DND-41 (cell line): ENCODE measurements at regions not wholly inside any gene's neighbourhood (a gene's known extent, or its start where the extent isn't known, plus 50 kb on each side); places are given as distances from the start of the nearest gene placed in this dataset.

Source experiments
- ATAC-seq: fragments of 200-7000 bp; cut with Tn5 transposase; 3 replicates; pipeline ENCODE4 v1.9.1; 2021; ENCODE audit warnings: low read depth; ENCODE audit not compliant: insufficient read depth
- DNase-seq: peaks from one replicate; pipeline ENCODE4 v3.0.0-alpha.2; 2020
- H2AFZ ChIP-seq: 2 replicates; pipeline ENCODE4 v1.6.0; 2012; ENCODE audit warnings: low read depth, low read length
- H3K27ac ChIP-seq: 2 replicates; pipeline ENCODE4 v1.5.1; 2012; ENCODE audit warnings: low read length, inconsistent platforms
- H3K27me3 ChIP-seq: fragments of 200-600 bp; sonication (generic); 2 replicates; pipeline ENCODE4 v1.6.0; 2012; ENCODE audit warnings: low read length, mild to moderate bottlenecking, inconsistent platforms; ENCODE audit not compliant: insufficient read depth, poor library complexity
- H3K36me3 ChIP-seq: 2 replicates; pipeline ENCODE4 v1.5.1; 2012; ENCODE audit warnings: low read length, inconsistent platforms; ENCODE audit not compliant: insufficient read depth
- H3K4me1 ChIP-seq: 2 replicates; pipeline ENCODE4 v1.5.1; 2012; ENCODE audit warnings: mild to moderate bottlenecking, low read length; ENCODE audit not compliant: insufficient read depth
- H3K4me2 ChIP-seq: 2 replicates; pipeline ENCODE4 v1.6.0; 2012; ENCODE audit warnings: mild to moderate bottlenecking, moderate library complexity, low read length, inconsistent platforms; ENCODE audit not compliant: insufficient read depth
- H3K4me3 ChIP-seq, 2 experiments: fragments of 200-600 bp in 1 of 2; shearing (Covaris generic) in 1 of 2; 2 replicates each; pipeline ENCODE4 v1.5.1; 2012 to 2016; ENCODE audit warnings: inconsistent platforms in 2 of 2, low read length in 2 of 2, mild to moderate bottlenecking in 2 of 2, low read depth in 1 of 2, moderate library complexity in 1 of 2
- H3K79me2 ChIP-seq: 2 replicates; pipeline ENCODE4 v1.6.0; 2012; ENCODE audit warnings: low read length, inconsistent platforms; ENCODE audit not compliant: insufficient read depth
- H3K9ac ChIP-seq: 2 replicates; pipeline ENCODE4 v1.6.0; 2012; ENCODE audit warnings: low read depth, mild to moderate bottlenecking, inconsistent platforms, low read length, moderate library complexity
- H3K9me3 ChIP-seq: 2 replicates; pipeline ENCODE4 v1.5.1; 2012; ENCODE audit warnings: low read length, moderate library complexity, mild to moderate bottlenecking, inconsistent platforms; ENCODE audit not compliant: insufficient read depth, severe bottlenecking
- H4K20me1 ChIP-seq: 2 replicates; pipeline ENCODE4 v1.6.0; 2012; ENCODE audit warnings: low read length; ENCODE audit not compliant: insufficient read depth
- EZH2 ChIP-seq: IDR thresholded peaks from 3 replicates; pipeline ENCODE4 v1.6.1; 2012; ENCODE audit warnings: borderline replicate concordance, low read depth, mild to moderate bottlenecking, moderate library complexity, low read length, inconsistent platforms; ENCODE audit not compliant: severe bottlenecking
- TF ChIP-seq, protein P1 (sequence below): IDR thresholded peaks from 2 replicates; pipeline ENCODE4 v1.5.1; 2012; ENCODE audit warnings: borderline replicate concordance, low read length, moderate library complexity, mild to moderate bottlenecking; ENCODE audit not compliant: poor library complexity, severe bottlenecking; ENCODE audit errors: extremely low read depth

DNA sequence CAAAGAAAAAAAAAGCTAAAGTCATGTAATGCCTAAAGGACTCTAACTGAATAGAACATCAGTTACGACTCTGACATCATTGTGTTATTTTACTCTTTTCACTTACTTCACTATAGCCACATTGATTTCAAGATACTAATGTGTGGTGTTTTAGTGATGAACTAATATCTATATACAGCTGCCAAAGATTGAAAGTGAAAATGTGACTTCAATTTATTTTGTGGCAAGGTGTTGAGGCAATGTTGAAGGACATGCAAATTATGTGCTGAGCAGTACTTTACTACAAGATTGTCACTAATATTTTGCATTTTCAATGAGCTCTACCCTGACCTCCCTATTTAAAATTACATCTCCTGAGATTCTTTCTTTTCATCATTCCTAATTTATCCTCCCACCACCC lies 1911.9 kb upstream of the PCDH20 start:
- DNase-seq, result no peak
- no peaks in the 10 kb centered on the region for H3K79me2 ChIP-seq

DNA sequence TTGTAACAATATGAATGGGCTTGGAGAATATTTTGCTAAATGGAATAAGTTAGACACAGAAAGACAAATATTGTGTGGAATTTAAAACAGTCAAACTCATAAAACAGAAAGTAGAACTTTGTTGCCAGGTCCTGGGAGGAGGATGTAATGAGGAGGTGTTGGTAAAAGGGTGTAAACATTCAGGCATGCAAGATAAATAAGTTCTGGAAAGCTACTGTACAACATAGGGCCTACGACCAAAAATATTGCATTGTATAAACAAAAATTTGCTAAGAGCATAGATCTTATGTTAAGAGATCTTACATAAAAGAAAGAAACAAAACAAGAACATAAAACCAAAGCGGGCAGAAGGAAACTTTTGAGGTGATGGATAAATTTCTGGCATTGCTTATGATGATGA lies 1907.8 kb upstream of the PCDH20 start:
- no peaks in the 10 kb centered on the region for H3K4me1 ChIP-seq
- DNase-seq (no peak), ATAC-seq (no peak)
- H3K9ac ChIP-seq, result no peak overlapping the region
- no peaks in the 10 kb centered on the region for H3K79me2 ChIP-seq
- no peak overlapping the region for H3K4me2 ChIP-seq
- no peaks in the 10 kb centered on the region for H4K20me1 ChIP-seq
- TF ChIP-seq, protein P1, sequence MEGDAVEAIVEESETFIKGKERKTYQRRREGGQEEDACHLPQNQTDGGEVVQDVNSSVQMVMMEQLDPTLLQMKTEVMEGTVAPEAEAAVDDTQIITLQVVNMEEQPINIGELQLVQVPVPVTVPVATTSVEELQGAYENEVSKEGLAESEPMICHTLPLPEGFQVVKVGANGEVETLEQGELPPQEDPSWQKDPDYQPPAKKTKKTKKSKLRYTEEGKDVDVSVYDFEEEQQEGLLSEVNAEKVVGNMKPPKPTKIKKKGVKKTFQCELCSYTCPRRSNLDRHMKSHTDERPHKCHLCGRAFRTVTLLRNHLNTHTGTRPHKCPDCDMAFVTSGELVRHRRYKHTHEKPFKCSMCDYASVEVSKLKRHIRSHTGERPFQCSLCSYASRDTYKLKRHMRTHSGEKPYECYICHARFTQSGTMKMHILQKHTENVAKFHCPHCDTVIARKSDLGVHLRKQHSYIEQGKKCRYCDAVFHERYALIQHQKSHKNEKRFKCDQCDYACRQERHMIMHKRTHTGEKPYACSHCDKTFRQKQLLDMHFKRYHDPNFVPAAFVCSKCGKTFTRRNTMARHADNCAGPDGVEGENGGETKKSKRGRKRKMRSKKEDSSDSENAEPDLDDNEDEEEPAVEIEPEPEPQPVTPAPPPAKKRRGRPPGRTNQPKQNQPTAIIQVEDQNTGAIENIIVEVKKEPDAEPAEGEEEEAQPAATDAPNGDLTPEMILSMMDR, result no peak
- TF ChIP-seq EZH2, result no peak
- no peak overlapping the region for H2AFZ ChIP-seq
- no peak overlapping the region for H3K27ac ChIP-seq
- no peaks in the 10 kb centered on the region for H3K9me3 ChIP-seq
- no peak overlapping the region for H3K4me3 ChIP-seq
- H3K27me3 ChIP-seq, result no peaks in the 10 kb centered on the region
- H3K36me3 ChIP-seq, result no peaks in the 10 kb centered on the region

More for the DNA sequence above, 1911.9 kb upstream of the PCDH20 start:
- Histone ChIP-seq H3K4me2 (no peak overlapping the region), H3K27me3 (no peaks in the 10 kb centered on the region), H3K36me3 (no peaks in the 10 kb centered on the region), H3K9ac (no peak overlapping the region), H3K9me3 (no peaks in the 10 kb centered on the region), H3K4me1 (no peaks in the 10 kb centered on the region), H4K20me1 (no peaks in the 10 kb centered on the region), H3K27ac (no peak overlapping the region), H3K4me3 (no peak overlapping the region), H2AFZ (no peak overlapping the region)
- no peak for ATAC-seq
- TF ChIP-seq, protein P1, result no peak
- no peak for TF ChIP-seq EZH2

GRCh38 chr13:63311587-63311986 lies 1895.9 kb upstream of the PCDH20 start:
- Histone ChIP-seq H3K9ac (no peak overlapping the region), H3K4me1 (peaks cover 11% of the 10 kb centered on the region), H3K36me3 (no peaks in the 10 kb centered on the region), H3K27me3 (no peaks in the 10 kb centered on the region), H4K20me1 (no peaks in the 10 kb centered on the region), H3K9me3 (no peaks in the 10 kb centered on the region), H2AFZ (no peak overlapping the region), H3K4me2 (no peak overlapping the region), H3K4me3 (no peak overlapping the region), H3K79me2 (no peaks in the 10 kb centered on the region), H3K27ac (no peak overlapping the region)
- DNase-seq (no peak), ATAC-seq (0 out of 3 replicates have a peak, but pooled peaks have one; percentile 16)
- TF ChIP-seq, protein P1, result no peak
- TF ChIP-seq EZH2, result no peak

- no peak overlapping the region for H3K27ac ChIP-seq
- TF ChIP-seq, protein P1, result no peak
- TF ChIP-seq EZH2, result no peak
Observed at GRCh38 chr13:63308549-63309165, 1893.0 kb upstream of the PCDH20 start.

More at GRCh38 chr13:63308549-63309165, 1893.0 kb upstream of the PCDH20 start:
- H4K20me1 ChIP-seq, result no peaks in the 10 kb centered on the region
- no peaks in the 10 kb centered on the region for H3K27me3 ChIP-seq
- no peak overlapping the region for H3K4me3 ChIP-seq
- DNase-seq (no peak), ATAC-seq (no peak)
- peaks cover 7% of the 10 kb centered on the region for H3K9me3 ChIP-seq
- no peak overlapping the region for H2AFZ ChIP-seq
- no peak overlapping the region for H3K9ac ChIP-seq
- no peak overlapping the region for H3K4me2 ChIP-seq
- H3K4me1 ChIP-seq, result peaks cover 11% of the 10 kb centered on the region
- H3K36me3 ChIP-seq, result no peaks in the 10 kb centered on the region
- no peaks in the 10 kb centered on the region for H3K79me2 ChIP-seq
